RCC 7860 (cell line): ENCODE measurements at regions not wholly inside any gene's neighbourhood (a gene's known extent, or its start where the extent isn't known, plus 50 kb on each side); places are given as distances from the start of the nearest gene placed in this dataset.
A peak's percentile ranks its signal among the peaks of the same experiment; 100 is the strongest.

Experiments used
- DNase-seq: peaks from one replicate; pipeline ENCODE4 v3.0.0-alpha.2; 2015; ENCODE audit warnings: low spot score
- FAIRE-seq: peaks from 2 replicates; lab custom pipeline; 2012; peaks lifted over from hg19 to GRCh38; lab: Jason Lieb, UNC

- FAIRE-seq (no peak), DNase-seq (no peak)
These were observed 407.2 kb upstream of the NETO1 start for GRCh38 chr18:73274812-73275621.

DNA sequence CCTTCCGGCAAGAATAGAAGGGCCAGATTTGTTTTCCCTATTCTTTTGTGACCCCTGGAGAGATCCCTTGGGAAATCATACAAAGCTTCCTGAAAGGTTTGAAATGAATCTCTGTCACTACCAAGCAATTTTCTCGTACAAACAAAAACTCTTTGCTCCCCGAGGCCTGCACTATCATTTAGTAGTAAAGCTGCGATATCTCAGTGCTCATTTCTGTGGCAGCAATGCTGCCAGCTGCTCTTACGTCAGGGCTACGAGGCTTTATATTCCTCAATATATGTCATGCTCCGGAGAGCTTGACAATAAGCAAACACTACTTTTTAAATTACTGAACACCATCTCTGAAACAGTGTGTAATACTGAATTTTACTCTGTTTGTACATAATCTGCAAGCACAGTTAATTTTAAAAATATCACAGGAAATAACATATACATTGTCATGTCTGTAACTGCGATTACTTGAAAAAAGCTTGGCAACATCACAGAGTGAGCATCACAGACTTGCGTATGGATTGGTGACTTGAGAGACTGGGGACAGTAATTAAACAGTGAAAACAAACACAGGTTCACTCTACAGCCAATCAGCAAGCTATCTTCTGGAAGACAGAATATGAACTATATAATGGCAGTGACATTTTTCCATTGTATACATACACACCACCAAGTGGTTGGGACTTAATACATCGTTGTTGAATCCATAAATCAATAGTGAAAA is 403.3 kb upstream of the NETO1 start:
- DNase-seq (no peak), FAIRE-seq (no peak)

GRCh38 chr18:73264562-73264921 is 396.8 kb upstream of the NETO1 start:
- no peak for DNase-seq
- FAIRE-seq, result no peak

GRCh38 chr18:73261923-73262322 is 394.1 kb upstream of the NETO1 start:
- FAIRE-seq, result no peak
- no peak for DNase-seq

DNA sequence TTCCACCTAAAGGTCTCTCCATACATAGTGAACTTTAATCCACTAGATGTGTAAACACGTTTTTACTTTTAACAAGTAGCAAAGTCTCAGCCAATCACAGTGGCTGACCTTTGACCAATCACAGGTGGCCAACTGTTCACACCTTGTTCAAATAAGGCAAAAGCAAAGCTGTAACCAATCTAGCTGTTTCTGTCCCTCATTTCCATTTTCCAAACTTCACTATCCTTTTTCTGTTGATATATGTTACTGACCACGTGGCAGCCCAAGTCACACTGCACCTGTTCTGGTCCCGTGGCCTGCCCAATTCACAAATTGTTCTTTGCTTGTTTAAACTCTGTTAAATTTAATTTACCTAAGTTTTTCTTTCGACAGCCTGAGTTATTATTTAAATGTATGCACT is 393.5 kb upstream of the NETO1 start:
- FAIRE-seq (no peak), DNase-seq (no peak)

DNA sequence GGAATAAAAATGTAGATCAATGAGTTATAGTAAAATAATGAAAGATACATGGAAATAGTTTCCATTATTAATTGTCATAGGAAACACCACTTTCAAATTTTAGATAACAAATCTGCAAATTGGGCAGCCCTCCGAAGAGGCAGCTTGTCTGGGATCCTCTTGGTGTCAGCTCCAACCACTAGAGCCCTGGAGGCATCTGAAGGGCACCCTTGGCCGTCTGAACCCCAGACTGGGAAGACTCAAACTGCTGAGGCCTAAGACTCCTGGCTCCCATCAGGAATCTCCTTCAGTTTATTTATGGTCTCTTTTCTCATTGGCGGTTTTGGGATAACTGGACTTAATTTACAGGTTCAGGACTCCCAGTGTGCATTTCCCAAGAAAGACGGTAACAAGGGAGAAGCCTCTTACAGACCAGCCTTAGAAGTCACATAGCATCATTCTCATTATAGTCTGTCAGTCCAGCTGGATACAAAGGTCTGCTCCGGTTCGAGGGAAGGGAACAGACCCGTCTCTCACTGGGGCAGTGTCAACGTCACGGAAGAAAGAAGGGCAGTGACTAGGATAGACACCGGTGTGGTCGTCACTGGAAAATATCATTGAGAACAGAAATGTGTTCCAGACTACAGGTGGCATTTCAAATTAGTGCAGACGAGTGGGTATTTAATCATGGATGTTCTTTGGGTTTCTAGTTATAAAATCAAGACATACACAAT is 390.7 kb upstream of the NETO1 start:
- DNase-seq (no peak), FAIRE-seq (no peak)

- FAIRE-seq (no peak), DNase-seq (no peak)
These were observed 386.8 kb upstream of the NETO1 start for GRCh38 chr18:73254564-73254963.

- DNase-seq (no peak), FAIRE-seq (no peak)
These were observed 381.2 kb upstream of the NETO1 start for GRCh38 chr18:73249030-73249429.

DNA sequence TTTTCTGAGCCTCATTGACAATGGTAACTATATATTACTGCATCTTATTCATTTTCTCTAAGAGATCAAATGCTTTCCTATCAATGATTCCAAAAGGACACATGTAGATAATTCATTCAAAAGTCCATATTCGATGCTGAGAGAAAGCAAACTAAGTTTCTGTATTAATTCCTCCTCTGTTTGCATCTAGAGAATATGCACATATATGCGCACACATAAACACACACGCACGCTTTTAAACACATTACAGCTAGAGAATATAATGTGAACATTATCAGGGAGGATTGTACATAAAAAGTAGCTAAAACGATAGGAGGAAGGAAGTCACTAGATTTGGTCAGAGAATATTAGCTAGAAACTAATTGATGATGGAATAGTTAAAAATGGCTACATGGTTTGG is 379.0 kb upstream of the NETO1 start:
- FAIRE-seq, result no peak
- no peak for DNase-seq

GRCh38 chr18:73245345-73245744 is 377.6 kb upstream of the NETO1 start:
- no peak for DNase-seq
- no peak for FAIRE-seq

- FAIRE-seq (no peak), DNase-seq (no peak)
These were observed 376.6 kb upstream of the NETO1 start for GRCh38 chr18:73244401-73244800.

GRCh38 chr18:73240899-73241298 is 373.1 kb upstream of the NETO1 start:
- DNase-seq (no peak), FAIRE-seq (no peak)

- FAIRE-seq (no peak), DNase-seq (no peak)
These were observed 368.1 kb upstream of the NETO1 start for GRCh38 chr18:73235921-73236320.

GRCh38 chr18:73235491-73235890 is 367.7 kb upstream of the NETO1 start:
- no peak for FAIRE-seq
- DNase-seq, result peak; percentile 76

GRCh38 chr18:73232933-73233332 is 365.1 kb upstream of the NETO1 start:
- no peak for FAIRE-seq

GRCh38 chr18:73220663-73221062 is 352.9 kb upstream of the NETO1 start:
- DNase-seq, result no peak
- FAIRE-seq, result no peak

More at GRCh38 chr18:73232933-73233332, 365.1 kb upstream of the NETO1 start:
- no peak for DNase-seq

DNA sequence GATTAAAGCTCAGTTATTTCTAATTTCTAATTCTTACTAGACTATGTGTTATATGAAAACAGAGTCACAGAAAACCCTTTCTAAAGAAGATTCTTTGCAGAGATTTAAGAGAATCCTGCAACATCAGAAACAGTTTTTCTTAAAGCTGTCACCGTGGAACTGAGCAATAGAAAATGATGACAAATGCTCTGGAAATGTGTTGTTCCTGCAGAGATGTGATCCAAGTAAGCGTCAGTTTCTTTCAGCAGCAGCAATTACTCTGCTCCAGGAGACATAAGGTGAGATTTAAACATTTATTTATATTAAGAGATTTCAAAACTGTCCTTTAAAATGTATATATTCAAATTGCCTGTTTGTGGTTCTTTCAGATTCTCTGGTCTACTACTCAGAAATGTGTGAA is 350.5 kb upstream of the NETO1 start:
- no peak for FAIRE-seq
- DNase-seq, result no peak

GRCh38 chr18:73214970-73215369 is 347.2 kb upstream of the NETO1 start:
- DNase-seq, result no peak
- FAIRE-seq, result no peak

DNA sequence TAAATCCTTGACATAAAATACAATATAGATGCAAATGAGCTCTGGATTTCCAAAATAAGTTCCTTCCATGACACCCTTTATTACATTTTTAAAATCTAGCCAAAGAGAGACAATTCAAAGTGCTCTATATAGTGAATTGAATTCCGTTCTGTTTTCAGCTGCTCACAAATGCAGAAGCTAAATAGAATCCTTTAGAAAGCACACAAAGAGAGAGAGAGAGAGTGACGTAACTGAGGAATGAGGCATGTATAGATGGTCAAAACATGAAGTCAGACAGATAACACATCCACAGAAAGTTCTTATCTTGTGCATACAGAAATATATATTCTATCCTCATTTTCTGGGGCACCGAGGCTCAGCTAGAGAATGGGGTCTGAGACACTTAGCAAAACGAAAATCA is 344.7 kb upstream of the NETO1 start:
- FAIRE-seq (no peak), DNase-seq (no peak)

DNA sequence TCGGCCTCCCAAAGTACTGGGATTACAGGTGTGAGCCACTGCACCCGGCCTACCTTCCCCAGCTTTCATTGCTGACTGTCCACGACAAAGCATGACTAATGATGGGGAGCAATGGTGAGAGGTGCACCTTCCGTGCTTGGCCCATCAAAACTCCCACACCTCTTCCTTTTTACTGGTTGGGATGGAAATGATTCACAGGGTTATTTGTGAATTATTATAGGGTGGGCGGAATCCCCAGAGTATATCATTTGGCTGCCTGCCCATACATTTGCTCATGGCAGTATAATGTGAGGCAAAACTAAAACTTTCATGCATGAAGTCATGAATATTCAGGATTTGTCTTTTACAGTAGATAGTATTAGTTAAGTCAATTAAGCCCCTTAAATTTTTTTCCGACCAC is 334.2 kb upstream of the NETO1 start:
- FAIRE-seq, result no peak
- DNase-seq, result no peak

DNA sequence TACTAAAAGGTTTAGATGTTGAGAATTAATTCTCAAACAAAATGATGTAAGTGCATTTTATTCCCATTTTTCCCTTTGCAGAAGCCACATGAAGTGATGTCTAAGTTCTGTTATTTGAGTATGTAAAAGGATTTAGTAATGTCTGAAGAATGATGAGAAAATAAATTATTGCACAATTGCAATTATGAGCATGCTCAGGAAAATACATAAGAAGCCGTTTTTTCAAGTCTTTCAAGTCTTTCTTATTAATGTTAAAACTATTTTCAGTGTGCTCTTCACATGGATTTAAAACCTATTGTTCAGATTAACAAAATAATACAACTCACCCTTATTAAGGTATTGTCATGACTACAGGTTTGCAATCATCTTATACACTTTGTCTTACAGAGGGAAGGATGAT is 331.4 kb upstream of the NETO1 start:
- DNase-seq (no peak), FAIRE-seq (no peak)

GRCh38 chr18:73189718-73190117 is 321.9 kb upstream of the NETO1 start:
- FAIRE-seq, result no peak
- DNase-seq, result no peak
